ENCODE measurements at regions not wholly inside any gene's neighbourhood (a gene's known extent, or its start where the extent isn't known, plus 50 kb on each side); places are given as distances from the start of the nearest gene placed in this dataset.

GRCh38 chr4:180564026-180564425, 1679.2 kb upstream of the TENM3 start:
- intact Hi-C loops (cut with DNase I): no loop called here
- H3K4me1 ChIP-seq: no peaks in the 10 kb centered on the region
- WGBS, 2 donors: 23 to 26% methylated on average over 3 of the region's 3 CpGs
- no peaks in the 10 kb centered on the region for H3K9me3 ChIP-seq
- ATAC-seq (no peak), DNase-seq (no peak)
- H3K36me3 ChIP-seq (replicated peaks in 1 of 2; ENCODE audit: insufficient read depth in 1 of 2, low read depth in 2 of 2): no peaks in the 10 kb centered on the region
- TF ChIP-seq CTCF (IDR thresholded peaks at IDR 0.05): no peak
- no peak for TF ChIP-seq POLR2A (IDR thresholded peaks at IDR 0.05)
- no peaks in the 10 kb centered on the region for H3K27me3 ChIP-seq
- H3K4me3 ChIP-seq: no peak overlapping the region
- H3K27ac ChIP-seq: no peak overlapping the region

- DNase-seq: no peak
- no peaks in the 10 kb centered on the region for H3K36me3 ChIP-seq (replicated peaks in 1 of 2; ENCODE audit: insufficient read depth in 1 of 2, low read depth in 2 of 2)
- H3K27ac ChIP-seq: no peak overlapping the region
- H3K9me3 ChIP-seq: no peaks in the 10 kb centered on the region
- no peak overlapping the region for H3K4me3 ChIP-seq
- TF ChIP-seq POLR2A (IDR thresholded peaks at IDR 0.05): no peak
- no peak for TF ChIP-seq CTCF (IDR thresholded peaks at IDR 0.05)
- intact Hi-C loops (cut with DNase I): no loop called here
- ATAC-seq: no peak
- H3K27me3 ChIP-seq: no peaks in the 10 kb centered on the region
- no peaks in the 10 kb centered on the region for H3K4me1 ChIP-seq
- 51 to 65% methylated on average over 5 of the region's 5 CpGs for WGBS, 2 donors
Observed at GRCh38 chr4:180564448-180564847, 1678.8 kb upstream of the TENM3 start.

- TF ChIP-seq CTCF (IDR thresholded peaks at IDR 0.05) (no peak), POLR2A (IDR thresholded peaks at IDR 0.05) (no peak)
- H3K27me3 ChIP-seq: no peaks in the 10 kb centered on the region
- no peaks in the 10 kb centered on the region for H3K9me3 ChIP-seq
- intact Hi-C loops (cut with DNase I): no loop called here
- H3K4me1 ChIP-seq: no peaks in the 10 kb centered on the region
- DNase-seq (no peak), ATAC-seq (no peak)
- WGBS, 2 donors: 35 to 45% methylated on average over 2 of the region's 2 CpGs
- H3K27ac ChIP-seq: no peak overlapping the region
- H3K36me3 ChIP-seq (replicated peaks in 1 of 2; ENCODE audit: insufficient read depth in 1 of 2, low read depth in 2 of 2): no peaks in the 10 kb centered on the region
- H3K4me3 ChIP-seq: no peak overlapping the region
Observed at GRCh38 chr4:180565856-180566431, 1677.3 kb upstream of the TENM3 start.

GRCh38 chr4:180566492-180566891, 1676.7 kb upstream of the TENM3 start:
- H3K4me3 ChIP-seq: no peak overlapping the region
- ATAC-seq (no peak), DNase-seq (no peak)
- no peak overlapping the region for H3K27ac ChIP-seq
- 48 to 68% methylated on average over 2 of the region's 2 CpGs for WGBS, 2 donors
- no peaks in the 10 kb centered on the region for H3K9me3 ChIP-seq
- intact Hi-C loops (cut with DNase I): no loop called here
- H3K36me3 ChIP-seq (replicated peaks in 1 of 2; ENCODE audit: insufficient read depth in 1 of 2, low read depth in 2 of 2): no peaks in the 10 kb centered on the region
- TF ChIP-seq CTCF (IDR thresholded peaks at IDR 0.05) (no peak), POLR2A (IDR thresholded peaks at IDR 0.05) (no peak)
- H3K27me3 ChIP-seq: no peaks in the 10 kb centered on the region
- no peaks in the 10 kb centered on the region for H3K4me1 ChIP-seq

GRCh38 chr4:180567080-180567479, 1676.1 kb upstream of the TENM3 start:
- no peaks in the 10 kb centered on the region for H3K4me1 ChIP-seq
- H3K27me3 ChIP-seq: no peaks in the 10 kb centered on the region
- no peaks in the 10 kb centered on the region for H3K36me3 ChIP-seq (replicated peaks in 1 of 2; ENCODE audit: insufficient read depth in 1 of 2, low read depth in 2 of 2)
- TF ChIP-seq CTCF (IDR thresholded peaks at IDR 0.05) (no peak), POLR2A (IDR thresholded peaks at IDR 0.05) (no peak)
- no peaks in the 10 kb centered on the region for H3K9me3 ChIP-seq
- no peak overlapping the region for H3K27ac ChIP-seq
- DNase-seq (no peak), ATAC-seq (no peak)
- WGBS, 2 donors: 81% methylated on average over 7 of the region's 7 CpGs
- intact Hi-C loops (cut with DNase I): no loop called here
- H3K4me3 ChIP-seq: no peak overlapping the region
